HG03460 (cell line): ENCODE measurements at regions not wholly inside any gene's neighbourhood (a gene's known extent, or its start where the extent isn't known, plus 50 kb on each side); places are given as distances from the start of the nearest gene placed in this dataset.

Experiments used
- ATAC-seq: cut with Tn5 transposase; IDR thresholded peaks from one replicate; pipeline ENCODE4 v1.9.1; 2021; ENCODE audit not compliant: unreplicated experiment

- ATAC-seq, result no peak
Observed at GRCh38 chr2:37836270-37836669, 88.8 kb upstream of the RMDN2 start.

GRCh38 chr2:37836711-37837110, 88.4 kb upstream of the RMDN2 start:
- ATAC-seq, result no peak

GRCh38 chr2:37837628-37838328, 87.3 kb upstream of the RMDN2 start:
- no peak for ATAC-seq

GRCh38 chr2:37838541-37839167, 86.4 kb upstream of the RMDN2 start:
- no peak for ATAC-seq

- no peak for ATAC-seq
Observed at GRCh38 chr2:37839991-37840390, 85.1 kb upstream of the RMDN2 start.

GRCh38 chr2:37842732-37843440, 82.2 kb upstream of the RMDN2 start:
- ATAC-seq, result no peak

- ATAC-seq, result no peak
Observed at GRCh38 chr2:37843556-37843955, 81.5 kb upstream of the RMDN2 start.

GRCh38 chr2:37846207-37846606, 78.9 kb upstream of the RMDN2 start:
- no peak for ATAC-seq

GRCh38 chr2:37847792-37848191, 77.3 kb upstream of the RMDN2 start:
- no peak for ATAC-seq

- ATAC-seq, result no peak
Observed at GRCh38 chr2:37848451-37848850, 76.6 kb upstream of the RMDN2 start.

- ATAC-seq, result no peak
Observed at GRCh38 chr2:37849911-37850310, 75.2 kb upstream of the RMDN2 start.

- ATAC-seq, result peak; percentile 38
Observed at GRCh38 chr2:37851428-37851827, 73.7 kb upstream of the RMDN2 start.

- peak; percentile 68 for ATAC-seq
Observed at GRCh38 chr2:37851828-37852584, 73.1 kb upstream of the RMDN2 start.

- ATAC-seq, result no peak
Observed at GRCh38 chr2:37852585-37853014, 72.5 kb upstream of the RMDN2 start.

- no peak for ATAC-seq
Observed at GRCh38 chr2:37854676-37855282, 70.3 kb upstream of the RMDN2 start.

- ATAC-seq, result no peak
Observed at GRCh38 chr2:37855283-37856041, 69.6 kb upstream of the RMDN2 start.

- no peak for ATAC-seq
Observed at GRCh38 chr2:37856101-37856751, 68.9 kb upstream of the RMDN2 start.

GRCh38 chr2:37857575-37858399, 67.3 kb upstream of the RMDN2 start:
- ATAC-seq, result no peak

- no peak for ATAC-seq
Observed at GRCh38 chr2:37858400-37858711, 66.7 kb upstream of the RMDN2 start.
